Stimulated activated CD8-positive, alpha-beta memory T cell treated with anti-CD3 and anti-CD28 coated beads, Interleukin-4, amount 100 ng/mL, for 48 hours (primary cell): ENCODE measurements at regions not wholly inside any gene's neighbourhood (a gene's known extent, or its start where the extent isn't known, plus 50 kb on each side); places are given as distances from the start of the nearest gene placed in this dataset.

Experiments used
- DNase-seq: peaks from one replicate; pipeline ENCODE4 v3.0.0-alpha.2; 2020

DNA sequence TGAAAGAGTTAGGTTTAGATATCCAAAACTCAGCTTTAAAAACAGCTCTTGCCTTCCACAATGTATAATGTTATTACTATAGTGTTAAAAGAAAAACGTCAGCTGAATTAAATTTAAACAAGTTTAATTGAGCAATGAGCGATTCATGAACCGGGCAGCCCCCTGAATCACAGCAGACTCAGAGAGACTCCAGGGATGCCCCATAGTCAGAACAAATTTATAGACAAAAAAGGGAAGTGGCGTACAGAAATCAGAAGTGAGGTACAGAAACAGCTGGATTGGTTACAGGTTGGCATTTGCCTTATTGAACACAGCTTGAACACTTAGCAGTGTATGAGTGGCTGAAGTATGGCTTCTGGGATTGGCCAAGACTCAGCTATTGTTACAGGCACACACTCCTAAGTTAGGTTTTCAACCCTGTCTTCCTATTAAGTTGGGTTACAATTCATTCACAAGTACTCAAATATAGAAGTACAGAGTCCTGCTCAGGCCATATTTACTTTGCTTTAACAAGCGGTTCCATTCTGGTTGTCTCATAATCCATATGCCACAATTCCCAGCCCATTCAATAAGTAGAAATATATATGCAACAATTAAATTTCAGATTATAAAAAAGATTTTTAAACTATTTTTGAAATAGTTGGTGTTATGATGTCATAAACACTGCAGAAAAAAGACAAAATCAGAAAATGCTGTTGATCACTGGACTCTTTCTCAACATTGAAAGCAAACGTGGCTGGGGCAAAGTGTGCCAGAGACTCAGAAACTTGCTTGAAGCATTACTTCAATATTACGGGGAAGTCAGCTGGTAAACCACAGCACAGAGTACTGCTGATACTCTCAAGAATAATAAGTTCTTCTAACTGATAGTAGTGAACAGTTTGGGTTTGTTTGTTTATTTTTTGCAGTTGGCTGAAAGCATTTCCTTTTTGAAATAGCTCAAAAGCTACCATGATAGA is 459.7 kb downstream of the RAB28 start:
- DNase-seq = no peak

DNA sequence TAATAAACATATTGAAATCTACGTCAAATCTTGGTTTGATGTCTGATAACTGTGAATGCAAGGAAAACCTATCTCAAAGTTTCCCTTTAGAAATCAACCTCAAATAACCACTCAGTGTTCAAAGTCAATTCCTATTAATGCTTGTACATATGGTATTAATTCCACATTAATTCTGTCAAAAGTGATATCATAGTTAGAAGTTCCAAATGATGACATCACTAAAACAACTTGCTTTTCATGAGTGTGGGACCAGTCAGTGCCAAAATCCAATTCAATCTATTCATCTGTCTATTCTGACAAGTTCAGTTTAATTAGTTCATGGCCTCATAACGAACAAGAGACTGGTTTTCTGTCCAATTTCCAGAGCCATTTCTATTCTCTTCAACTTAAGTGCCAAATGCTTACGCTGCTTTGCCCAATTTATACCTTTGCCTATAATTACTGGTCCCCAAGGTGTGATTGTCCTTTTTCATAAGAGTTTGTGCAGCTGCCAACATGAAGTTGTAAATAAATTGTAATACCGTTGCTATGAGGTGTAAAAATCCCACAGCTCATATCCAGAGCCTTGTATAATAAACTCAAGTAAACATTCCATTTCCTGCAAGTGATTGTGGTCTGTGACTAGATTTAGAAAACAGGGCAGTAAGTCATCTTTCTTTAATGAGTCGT is 476.2 kb downstream of the RAB28 start:
- no peak for DNase-seq

DNA sequence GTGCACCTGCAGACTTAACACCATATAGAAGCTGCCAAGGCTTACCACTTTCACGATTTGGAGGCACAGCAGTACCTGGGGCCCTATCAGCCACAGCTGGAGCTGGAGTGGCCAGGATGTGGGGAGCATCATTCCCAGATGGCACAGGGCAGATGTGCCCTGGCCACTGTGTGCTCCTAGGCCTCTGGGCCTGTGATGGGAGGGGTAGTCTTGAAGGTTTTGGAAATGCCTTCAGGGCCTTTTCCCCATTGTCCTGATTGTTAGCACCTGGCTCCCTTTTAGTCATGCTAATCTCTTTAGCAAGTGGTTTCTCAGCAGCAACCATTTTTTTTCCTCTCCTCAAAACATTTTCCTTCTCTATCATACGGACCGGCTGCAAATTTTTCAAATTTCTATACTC is 490.2 kb downstream of the RAB28 start:
- DNase-seq = no peak

DNA sequence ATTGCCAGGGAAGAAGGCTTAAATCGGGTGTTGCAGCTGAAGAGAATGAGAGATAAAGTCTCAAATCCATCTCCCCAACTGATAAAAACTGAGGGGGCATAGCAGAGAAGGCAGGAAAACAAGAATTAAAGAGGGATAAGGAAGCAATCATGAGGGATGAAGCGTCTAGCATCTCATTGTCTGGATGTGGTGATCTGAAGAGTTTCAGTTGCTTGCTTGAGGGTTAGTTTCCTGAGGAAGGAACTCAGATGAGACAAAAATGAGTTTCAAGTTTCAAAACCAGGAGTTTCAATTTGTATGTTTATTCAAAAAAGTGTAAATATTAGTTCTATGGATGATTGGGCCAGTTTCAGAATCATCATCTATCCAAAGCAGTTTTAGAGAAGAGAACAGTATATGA is 496.9 kb downstream of the RAB28 start:
- DNase-seq = no peak

DNA sequence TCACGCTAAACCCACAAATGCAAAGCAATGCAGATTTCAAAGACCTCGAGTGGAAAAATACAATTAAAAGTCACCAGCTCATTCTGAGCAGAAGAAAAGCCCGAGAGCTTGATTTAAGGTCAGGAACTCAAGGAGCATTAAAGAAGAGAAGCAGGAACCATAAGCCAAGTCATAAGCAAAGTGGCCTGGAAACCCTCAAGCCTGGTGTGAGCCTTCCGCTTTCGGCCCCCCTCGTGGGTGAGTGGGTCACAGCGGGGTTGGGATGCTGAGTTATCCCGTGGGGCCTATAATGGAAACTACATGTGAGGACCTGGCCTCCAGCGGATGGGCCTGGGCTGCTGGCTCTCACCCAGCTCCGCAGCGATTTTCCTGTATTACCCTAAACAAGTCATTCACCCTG is 504.3 kb downstream of the RAB28 start:
- DNase-seq = no peak

DNA sequence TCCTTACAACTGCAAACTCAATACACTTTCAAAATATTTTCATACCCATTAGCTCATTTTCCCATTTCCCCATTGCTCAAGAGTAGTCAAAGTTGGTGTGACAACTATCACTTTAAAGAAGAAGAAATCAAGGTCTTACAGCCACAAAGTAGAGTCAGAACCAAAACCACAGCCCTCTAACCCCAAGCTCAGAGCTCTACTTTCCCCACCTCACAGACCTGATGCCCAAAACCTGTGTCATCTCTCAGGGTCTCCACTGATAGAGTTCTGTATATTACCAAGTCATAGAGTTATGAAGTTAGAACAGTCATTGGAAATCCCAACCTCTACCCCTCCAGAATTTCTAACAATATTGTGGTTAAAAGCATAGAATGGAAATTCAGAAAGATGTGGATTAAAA is 505.8 kb downstream of the RAB28 start:
- DNase-seq = no peak

DNA sequence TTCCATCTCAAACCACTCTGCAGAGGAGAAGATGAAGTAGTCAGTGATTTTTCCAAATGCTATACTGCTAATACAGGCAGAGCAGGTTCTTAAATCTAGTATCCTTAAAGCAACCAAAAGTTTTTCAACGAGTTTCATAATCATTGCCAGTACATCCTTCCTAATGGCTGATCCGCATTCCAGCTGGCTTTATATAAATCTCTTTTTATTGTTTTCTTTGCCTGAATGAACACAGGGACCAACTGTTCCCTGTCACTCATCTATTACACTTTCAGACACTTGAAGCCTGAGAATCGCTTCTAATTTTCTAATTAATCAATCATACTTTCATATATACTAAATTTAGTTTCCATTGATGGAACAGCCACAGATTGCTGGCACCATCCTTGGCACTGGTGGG is 508.6 kb downstream of the RAB28 start:
- DNase-seq = no peak

DNA sequence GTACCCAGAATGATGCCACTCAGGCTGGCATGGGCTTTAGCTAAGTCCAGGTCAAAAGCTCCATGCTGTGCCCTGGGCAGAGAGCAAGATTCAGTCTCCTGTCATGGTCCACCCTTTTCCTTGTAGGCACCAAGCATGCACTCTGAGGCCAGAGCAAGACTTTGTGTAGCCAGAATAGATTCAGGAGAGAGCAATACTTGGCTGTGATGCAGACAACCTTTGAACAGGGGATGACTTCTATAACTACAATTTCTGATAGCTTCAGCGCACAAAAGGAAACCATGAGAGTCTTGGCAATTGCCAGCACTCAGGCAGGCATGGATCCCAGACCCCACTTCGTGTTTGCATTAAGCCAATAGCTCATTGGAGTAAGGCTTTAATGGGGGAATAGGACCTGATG is 510.6 kb downstream of the RAB28 start:
- DNase-seq = no peak

DNA sequence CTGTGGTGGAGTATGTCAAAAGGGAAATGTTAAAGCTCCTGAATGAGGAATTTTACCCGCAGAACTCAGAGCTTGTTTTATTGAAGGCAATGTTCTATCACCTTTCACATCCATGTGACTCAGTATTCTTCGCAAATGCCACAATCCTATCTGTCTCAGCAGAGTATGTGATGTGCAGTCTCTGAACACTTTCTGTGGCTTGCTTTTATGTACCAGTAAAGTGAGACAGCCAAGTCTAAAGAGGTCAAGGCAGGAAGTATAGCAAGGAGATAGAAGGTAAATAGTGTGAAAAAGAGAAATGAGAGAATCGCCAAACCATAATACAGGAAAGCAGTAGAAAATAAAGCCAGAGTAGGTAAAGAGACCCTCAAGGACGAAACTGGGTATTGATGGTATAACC is 515.8 kb downstream of the RAB28 start:
- DNase-seq = no peak

DNA sequence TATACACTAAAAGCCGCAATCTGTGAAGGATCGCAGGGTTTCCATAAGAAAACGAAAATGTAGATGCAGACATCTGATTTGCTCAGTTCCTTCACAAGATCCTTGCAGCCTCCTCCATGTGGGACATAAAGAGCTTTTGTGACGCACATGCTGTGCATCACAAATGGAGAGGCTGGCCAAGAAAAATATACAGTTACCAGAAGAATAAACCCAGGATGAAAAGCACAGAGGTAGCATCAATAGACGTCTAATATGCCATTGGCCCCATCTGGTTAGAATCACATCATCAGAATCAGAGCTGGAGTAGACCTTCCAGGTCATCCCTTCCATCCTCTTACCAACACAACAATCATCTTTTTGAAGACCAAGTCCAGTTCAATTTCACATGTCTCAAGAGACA is 517.4 kb downstream of the RAB28 start:
- no peak for DNase-seq

DNA sequence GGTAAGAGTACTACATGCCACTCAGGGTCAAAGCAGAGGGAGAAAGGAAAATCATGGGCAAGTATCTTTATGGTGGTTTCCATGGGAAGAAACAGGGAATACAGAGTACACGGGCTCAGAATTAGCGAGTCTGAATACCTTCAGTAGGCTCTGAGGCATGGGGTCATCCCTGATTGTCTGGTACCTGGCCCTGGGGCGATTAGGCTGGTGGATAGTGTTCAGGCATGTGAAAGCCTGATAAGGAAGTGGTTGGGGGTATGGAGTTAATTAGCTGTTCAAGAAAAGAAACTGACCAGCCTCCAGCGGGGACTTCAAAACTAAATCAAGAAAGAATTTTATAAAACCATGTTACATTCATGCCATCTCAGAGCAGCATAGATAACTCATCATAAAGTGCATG is 518.8 kb downstream of the RAB28 start:
- DNase-seq = no peak

DNA sequence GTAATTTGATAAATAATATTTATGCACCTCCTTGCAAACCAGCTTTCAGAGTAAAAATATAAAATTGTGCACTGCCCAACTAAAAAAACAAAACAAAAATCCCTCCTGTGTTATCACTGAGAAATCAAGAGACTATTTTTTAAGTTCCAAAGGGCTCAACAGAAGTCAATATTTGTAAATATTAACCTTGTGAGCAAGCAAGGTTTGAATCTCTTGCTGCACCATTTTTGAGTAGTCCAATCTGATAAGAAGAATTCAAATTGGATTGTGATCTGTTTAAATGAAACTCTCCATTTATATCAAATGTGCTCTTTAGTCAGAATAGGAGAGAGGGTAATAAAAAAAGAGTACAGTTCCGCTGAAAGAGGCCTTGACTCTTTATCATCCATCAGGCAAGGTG is 520.2 kb downstream of the RAB28 start:
- no peak for DNase-seq

DNA sequence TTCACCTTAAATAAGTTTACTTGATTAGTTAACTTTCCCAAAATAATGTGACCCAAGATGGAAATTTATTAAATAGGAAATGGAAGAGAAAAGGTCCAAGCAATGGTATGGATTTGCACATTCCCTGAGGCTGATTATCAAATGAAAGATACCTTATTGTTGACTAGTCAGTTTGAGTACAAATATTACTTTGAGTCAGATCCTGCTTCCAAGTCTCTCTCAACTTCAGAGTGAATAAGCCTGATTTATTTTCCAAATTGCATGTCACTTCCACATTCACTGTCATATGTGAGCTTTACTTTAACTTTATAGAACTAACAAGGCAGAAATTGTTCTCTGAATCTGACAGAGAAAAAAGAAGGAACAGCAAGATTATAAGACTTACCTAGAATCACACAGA is 520.8 kb downstream of the RAB28 start:
- no peak for DNase-seq

DNA sequence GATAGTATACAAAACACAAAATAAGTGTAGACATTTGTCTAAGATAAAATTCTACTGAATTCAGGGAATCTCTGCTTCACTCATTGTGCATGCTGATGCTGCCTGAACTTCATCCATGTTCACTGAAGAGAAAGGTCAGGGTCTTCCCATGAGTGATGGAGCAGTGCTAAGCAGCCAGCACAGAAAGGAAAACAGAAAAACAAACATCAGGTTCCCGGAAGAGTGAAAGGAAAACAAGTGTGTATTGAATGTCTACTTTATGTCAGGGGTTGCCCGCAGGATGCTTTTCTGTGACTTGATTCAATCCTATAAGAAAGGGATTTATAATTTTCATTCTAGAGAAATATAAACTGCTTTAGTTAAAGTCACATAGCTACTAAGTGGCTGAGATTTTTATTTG is 522.4 kb downstream of the RAB28 start:
- no peak for DNase-seq

DNA sequence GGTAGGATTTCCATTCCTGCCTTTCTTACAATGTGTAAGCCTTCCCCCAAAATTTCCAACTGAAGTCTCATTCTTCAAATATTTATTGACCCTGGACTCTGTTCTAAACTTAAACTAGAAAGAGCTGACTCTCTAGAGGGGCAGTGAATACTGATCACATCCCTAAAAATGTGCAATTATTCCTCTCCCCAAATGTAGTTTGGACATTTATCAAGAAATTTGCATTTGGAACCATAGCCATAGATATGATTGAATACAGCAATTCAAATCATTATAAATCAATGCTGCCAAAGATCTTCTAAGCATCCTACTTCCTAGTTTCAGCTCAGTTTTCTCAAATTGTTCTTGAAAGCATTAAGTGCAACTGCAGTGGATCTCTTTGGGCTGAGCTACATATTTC is 525.7 kb downstream of the RAB28 start:
- DNase-seq = no peak

DNA sequence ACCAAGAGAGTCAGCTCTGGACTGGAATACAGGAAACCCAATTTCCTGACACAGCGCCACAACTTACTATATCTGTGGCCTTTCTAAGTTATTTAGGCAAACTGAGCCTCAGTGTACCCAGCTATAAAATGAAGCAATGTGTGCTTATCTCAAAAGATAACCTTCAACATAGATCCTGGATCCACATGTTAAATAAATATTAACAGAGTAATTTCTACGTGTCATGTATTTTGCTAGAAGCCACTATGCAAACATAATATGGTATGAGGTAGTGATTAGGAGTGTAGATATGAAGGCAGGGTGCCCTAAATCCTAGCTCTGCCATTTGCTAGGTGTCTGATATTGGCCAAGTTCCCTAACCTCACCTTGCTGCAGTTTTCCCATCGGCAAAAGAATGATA is 527.0 kb downstream of the RAB28 start:
- DNase-seq = no peak

DNA sequence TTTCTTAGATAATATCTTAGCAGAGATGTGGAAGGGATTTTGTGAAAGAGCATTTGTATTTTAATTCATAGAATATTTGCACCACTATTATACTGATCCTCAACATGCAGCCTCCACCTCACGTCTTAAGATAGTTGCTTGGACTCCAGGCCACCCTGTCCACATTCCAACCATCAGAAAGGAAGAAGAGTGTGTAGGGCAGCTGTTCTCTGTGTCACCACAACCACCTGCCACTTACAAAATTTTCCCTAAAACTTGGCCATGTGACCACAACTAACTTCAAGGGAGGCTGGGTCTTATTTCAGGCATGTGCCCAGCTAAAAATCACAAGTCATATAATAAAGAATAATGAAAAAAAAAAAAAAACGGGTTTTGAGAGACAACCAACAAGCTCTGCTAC is 528.1 kb downstream of the RAB28 start:
- DNase-seq = no peak

DNA sequence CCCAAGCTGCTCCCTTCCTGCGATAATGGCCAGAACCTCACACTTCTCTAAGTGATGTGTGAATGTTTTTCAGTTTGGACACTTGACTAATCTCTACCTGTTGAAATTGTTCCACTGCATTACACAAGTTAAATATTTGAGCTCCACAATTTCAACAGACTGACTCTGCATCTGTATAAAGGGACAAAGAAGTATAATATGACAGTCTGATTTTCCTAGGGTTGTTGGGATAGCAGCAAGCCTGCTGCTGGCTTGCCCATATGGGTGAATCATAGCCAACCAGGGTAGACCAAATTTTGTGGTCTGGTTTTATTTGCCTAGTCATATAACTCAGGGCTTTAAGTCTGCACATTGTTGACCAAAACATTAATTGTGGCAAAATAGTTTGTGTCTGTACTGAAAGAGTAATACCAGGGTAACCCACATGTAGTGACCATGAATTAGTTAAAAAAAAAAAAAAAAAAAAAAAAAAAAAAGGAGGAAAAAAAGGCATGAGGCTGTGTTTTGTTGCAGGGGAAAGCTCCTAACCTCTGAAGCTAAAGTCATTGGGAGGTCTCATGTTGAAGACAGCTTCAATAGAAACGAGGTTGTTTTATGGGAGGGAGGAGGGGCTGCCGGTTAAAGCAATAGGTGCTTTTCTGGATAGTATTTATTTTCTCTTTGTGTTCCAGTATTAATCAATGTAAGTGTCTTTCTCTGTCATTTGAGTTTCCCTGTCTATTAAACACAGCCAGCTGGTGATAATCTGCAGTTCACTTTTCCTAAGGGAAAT is 534.2 kb downstream of the RAB28 start:
- no peak for DNase-seq

DNA sequence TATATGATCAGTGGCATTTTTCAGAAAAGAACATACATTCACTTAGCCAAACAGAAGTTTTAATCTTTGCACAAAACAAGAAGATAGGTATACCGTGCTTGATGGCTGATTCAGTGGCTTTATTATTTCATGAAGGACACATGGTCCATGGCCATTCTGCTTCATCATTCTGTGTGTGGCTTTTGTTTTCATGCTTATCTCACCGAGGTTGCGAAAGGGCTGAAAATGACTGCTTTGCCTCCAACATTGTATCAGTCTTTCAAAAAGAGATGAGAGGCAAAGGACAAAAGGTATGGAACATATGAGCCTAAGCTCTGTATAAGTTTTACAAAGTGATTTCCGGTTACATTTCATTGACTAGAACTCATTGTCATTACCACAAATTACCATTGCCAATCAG is 541.1 kb downstream of the RAB28 start:
- no peak for DNase-seq

DNA sequence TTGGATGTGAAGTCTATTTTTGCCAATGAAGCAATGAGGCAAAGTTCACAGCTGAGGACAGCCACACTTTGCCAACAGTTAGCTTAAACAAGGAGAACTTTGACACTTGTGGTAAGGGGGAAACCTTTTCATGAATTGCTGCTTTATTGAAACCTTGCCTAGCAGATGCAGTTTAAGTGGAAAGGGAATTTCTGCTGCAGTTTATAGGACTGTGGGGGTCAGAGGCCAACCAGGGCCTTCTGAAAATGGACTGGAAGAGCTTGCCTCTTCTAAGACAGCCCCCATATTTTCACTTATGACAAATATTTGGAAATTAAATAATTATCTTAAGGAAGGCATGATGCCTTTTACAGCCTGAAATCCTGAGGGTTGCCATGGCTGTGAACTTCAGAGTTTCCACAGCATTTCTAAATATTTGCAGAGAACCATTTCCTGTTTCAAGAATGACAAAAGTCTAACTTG is 550.3 kb downstream of the RAB28 start:
- DNase-seq = no peak

DNA sequence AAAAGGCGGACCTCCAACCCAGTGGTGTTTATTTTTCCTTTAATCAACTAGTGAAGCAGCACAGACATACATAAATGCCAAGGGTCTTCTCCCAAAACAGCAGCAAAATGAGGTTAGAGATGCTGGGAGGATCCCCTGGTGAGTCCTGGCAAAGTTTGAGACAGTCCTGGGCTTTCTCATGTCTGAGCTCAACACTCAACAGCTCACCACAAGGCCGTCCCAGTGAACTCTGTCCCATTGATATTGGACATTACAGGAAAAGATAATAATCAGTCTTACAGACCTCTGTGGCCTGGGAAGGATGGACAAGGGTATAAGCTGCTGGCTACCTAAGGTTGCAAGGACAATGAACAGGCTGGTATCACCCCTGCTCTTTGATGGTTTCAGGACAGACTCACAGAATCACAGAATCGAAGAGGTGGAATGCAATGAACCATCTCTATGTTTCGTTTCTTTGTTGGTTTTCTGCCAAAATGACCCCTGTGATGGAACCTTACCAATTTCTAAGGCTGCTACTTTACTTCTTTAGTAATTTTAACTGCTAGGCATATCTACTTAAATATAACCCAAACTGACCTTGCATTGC is 551.8 kb downstream of the RAB28 start:
- DNase-seq = no peak

DNA sequence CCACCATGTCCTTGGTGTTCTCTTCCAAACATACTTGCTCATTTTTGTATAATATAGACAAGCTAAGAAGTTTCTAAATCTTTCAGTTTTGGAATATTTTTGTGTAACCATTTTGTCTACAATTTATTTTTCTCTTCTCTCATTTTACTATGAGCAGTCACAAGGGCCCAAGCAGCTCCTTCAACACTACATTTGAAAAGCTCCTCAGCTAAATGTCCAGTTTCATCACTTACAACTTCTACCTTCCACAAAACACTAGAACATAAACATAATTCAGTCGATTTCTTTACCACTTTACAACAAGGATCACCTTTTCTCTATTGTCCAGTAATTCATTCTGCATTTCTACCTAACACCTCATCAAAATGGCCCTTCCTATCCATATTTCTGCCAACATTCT is 554.4 kb downstream of the RAB28 start:
- no peak for DNase-seq

DNA sequence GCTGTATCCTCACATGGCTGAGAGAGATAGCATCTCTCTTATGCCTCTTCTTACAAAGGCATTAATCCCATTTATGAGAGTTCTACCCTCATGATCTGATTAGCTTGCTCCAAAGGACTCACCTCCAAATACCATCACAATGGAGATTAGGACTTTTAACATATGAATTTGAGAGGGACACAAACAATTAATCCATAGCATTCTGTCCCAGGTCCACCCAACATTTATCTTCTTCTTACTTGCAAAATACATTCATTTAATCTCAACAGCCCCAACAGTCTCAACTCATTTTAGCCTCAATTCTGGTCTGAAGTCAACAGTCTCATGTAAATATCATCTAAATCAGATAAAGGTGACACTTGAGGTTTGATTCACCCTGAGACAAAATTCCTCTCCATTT is 555.4 kb downstream of the RAB28 start:
- DNase-seq = no peak
